HG02588 (cell line): ENCODE measurements at regions not wholly inside any gene's neighbourhood (a gene's known extent, or its start where the extent isn't known, plus 50 kb on each side); places are given as distances from the start of the nearest gene placed in this dataset.

ENCODE experiments used
- ATAC-seq: cut with Tn5 transposase; IDR thresholded peaks from one replicate; pipeline ENCODE4 v1.9.1; 2021; ENCODE audit warnings: mild to moderate bottlenecking, moderate library complexity; ENCODE audit not compliant: unreplicated experiment

DNA sequence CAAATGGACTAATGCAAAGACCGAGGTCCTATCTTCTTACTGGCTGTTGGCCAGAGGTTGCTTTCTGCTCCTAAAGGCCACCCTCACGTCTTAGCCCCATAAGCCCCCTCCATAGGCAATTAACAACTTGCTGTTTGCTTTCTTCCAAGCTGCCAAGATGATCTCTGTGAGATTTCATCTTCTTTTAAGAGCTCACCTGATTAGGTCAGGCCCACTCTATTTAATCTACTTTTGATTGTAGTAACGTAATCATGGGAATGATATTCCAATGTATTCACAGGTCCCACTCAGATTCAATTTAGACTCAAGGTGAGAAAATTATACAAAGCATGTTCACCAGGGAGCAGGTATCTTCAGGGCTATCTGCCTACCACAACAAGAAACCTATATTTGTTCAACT is 84.4 kb upstream of the RAD23B start:
- no peak for ATAC-seq

DNA sequence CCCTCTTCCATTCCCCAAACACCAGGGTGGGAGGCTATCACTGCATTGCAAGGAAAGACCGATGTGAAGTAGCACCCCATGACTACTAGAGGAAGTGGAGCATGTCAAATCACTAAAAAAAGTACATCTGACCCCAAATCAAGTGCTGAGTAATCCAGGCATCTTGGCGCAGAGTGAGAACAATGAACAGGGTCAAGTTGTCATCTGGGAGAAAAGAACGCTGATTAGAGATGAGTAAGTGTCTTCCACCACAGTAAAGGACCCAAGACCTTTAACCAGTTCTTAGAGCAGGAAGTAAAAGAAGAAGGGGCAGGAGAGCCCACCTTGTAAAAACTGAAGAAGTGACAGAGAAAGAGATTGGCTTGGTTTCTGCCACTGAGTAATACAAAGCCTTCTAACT is 75.0 kb upstream of the RAD23B start:
- ATAC-seq, result no peak

- ATAC-seq, result no peak
Observed at GRCh38 chr9:107210775-107211174, 72.3 kb upstream of the RAD23B start.

GRCh38 chr9:107211284-107211923 is 71.7 kb upstream of the RAD23B start:
- ATAC-seq, result no peak

- no peak for ATAC-seq
Observed at GRCh38 chr9:107212613-107213012, 70.5 kb upstream of the RAD23B start.

GRCh38 chr9:107213080-107213479 is 70.0 kb upstream of the RAD23B start:
- no peak for ATAC-seq

- ATAC-seq, result peak; percentile 99
Observed at GRCh38 chr9:107213561-107214028, 69.5 kb upstream of the RAD23B start.

DNA sequence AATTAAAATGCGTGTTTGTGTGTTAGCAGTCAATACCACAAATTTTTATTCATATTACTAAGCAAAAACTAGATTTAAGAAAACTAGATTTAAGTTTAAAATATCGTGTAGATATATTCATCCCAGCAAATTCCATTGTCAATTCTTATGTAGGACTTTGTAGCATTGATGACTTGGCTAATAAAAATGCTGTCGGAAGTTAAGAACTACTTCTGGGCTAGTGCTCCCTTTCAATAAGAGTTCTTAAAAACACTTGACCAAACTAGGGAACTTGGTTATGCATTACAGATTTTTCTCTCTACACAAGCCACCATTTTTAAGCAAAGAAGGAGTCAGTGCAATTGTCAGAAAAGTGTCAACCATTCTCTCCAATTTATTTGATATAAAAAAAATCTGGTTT is 68.7 kb upstream of the RAD23B start:
- no peak for ATAC-seq

- ATAC-seq, result no peak
Observed at GRCh38 chr9:107214915-107215314, 68.2 kb upstream of the RAD23B start.

- ATAC-seq, result no peak
Observed at GRCh38 chr9:107215381-107215780, 67.7 kb upstream of the RAD23B start.

DNA sequence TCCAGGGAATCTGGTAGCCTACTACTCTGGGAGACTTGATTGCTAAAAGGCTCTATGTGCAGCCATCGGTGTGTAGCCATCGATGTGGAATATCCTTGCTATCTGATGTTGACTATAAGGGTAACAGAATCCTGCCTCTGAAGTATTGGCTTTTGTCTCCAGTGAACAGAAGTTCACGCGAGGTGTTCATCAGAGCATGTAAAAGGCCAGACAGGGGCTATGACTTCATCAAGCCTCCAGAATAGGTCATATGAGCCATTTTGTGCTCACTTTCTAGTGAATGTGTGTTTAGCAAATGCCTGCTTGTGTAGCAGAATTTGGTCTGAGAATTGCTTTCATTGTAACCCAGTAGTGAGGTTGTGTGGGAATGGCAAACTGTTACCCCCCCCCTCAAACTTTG is 66.8 kb upstream of the RAD23B start:
- no peak for ATAC-seq

DNA sequence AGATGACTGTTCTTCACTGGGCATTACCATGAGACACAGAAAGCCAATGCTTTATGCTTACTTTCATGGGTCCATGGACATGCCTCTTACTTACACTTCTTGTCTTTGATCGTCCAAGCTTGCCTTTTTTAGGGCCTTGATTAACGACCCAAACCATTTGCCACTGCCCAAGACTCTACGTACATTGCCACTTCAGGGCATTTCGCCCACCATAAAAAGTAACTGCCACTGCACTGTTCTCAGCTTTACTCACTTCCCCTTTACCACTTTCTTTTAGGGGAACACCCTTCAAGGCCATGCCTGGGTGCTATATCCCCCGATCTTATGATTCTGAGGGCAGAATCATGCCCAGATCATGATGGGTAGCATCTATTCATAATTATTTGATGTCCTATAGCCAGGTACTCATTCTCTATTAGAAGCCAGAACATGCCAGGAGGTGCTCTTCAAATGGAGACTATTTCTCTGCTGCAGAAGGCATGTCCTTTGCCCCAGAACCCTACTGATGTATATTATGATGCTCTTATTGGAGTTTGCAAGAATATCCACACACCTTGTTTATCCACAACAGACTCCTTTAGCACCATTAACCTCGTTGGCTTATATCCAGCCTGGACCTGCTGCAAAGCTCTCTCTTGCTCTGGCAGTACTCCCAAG is 64.1 kb upstream of the RAD23B start:
- ATAC-seq, result peak; percentile 83

DNA sequence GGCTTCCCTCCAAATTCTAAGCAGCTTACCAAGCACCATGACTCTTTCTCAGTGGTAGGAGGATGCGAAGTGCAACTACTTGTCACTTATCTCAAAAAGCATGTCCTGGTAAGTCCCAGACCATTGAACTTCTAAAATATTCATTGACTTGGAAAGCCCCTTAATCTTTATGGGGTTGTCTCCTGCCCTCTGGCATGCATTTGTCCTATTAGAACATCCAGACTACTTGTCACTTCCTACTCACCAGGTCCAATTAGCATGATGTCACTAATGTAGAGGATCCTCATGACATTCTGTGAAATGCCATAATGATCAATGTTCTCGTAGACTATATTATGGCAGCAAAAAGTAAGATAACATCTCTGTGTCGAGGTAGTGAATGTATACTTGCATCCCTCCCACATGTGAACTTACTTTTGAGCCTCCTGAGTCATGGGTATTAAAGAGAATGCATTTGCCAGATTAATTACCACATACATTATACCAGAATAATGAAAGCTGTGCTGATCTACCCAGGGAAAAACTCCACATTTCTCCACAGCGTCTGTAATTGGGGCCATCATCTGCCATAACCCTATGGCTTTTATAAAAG is 63.5 kb upstream of the RAD23B start:
- ATAC-seq, result peak; percentile 56

DNA sequence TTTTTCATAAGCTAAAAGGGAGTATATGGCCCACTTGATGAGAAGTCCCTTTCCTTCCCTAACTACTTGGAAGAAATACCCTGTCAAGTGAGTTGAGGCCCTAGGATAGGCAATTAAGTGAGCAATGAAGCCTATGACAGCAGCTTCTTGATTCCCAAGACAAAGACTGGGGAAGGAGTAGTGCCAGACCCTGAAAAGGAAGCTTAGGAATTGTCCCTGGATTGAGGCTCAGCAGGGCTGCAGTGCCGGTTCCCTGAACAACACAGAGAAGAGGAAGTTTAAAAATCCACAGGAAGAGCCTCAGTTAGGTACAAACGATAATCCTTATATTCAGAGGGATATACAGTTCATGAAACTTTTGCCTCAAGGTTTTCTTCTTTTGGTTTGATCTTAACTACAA is 61.8 kb upstream of the RAD23B start:
- ATAC-seq, result no peak

GRCh38 chr9:107222020-107222522 is 61.0 kb upstream of the RAD23B start:
- no peak for ATAC-seq

- ATAC-seq, result no peak
Observed at GRCh38 chr9:107223381-107223780, 59.7 kb upstream of the RAD23B start.

DNA sequence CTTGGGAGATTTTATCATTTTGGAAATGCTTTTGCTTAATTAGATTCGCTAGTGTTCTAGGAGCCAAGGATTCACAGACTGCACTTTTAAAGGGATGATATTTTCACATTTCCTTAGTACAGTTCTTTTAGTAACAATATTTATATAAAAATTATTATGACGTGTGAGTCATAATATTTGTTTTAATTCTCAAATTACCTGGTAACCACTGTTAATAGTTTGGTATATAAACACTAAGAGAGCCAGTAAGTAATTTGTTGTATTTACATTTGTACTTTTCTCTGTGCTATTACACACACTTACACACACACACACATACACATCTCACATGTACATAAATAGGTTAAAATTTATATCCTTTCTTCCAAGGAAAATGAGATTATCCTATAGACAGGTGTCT is 58.8 kb upstream of the RAD23B start:
- ATAC-seq, result no peak

- ATAC-seq, result no peak
Observed at GRCh38 chr9:107226421-107226820, 56.7 kb upstream of the RAD23B start.

- ATAC-seq, result no peak
Observed at GRCh38 chr9:107227774-107228173, 55.3 kb upstream of the RAD23B start.

DNA sequence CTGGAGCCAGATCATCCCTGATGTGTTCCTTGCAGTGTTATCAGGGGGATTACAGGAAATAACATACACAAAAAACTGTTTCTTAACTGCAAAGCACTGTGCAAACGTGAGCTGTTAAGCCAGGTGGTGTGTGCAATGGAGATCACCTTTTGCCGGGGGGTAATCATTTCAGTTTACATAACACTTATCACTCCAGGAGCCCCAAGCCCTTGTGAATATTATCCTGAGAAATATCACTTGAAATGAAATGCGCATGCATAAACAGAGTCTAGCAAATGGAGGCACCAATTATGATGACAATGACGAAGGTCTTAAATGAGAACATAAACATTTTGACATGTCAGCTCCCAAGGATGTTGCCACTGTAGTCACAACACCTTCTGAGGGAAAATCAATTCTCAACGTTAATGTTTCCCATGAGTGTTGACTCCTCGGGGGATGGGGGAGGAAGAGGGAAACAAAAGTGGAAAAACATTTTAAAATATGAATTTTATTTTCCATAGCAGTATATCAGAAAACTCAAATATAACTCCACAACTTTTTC is 54.5 kb upstream of the RAD23B start:
- no peak for ATAC-seq

DNA sequence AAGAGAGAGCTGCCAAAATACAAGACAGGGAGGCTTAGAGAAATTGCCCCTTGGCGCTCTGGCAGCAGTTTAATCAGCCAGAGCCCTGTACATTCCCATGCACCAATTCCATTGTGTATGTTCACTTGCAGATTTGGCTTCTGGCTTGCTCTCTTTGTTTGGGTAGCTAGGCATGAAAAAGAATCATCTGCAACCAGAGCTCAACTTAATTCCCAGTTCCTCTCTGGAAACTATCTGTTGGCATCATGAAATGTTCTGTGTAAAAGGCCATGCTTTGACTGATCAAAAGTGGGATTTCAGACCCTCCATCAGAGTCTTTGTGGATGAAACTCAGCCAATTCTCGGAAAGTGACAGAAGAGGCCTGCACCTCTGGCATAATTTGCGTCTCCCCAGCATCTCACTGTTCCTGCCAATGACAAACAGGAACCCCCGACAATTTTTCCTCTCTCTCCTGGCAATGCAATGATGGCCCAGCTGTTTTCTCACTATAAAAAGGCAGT is 53.8 kb upstream of the RAD23B start:
- no peak for ATAC-seq
